ENCODE measurements at regions not wholly inside any gene's neighbourhood (a gene's known extent, or its start where the extent isn't known, plus 50 kb on each side); places are given as distances from the start of the nearest gene placed in this dataset.

- intact Hi-C loops (cut with DNase I; ENCODE audit: low total_unique reads) = no loop called here
- in situ Hi-C loops (cut with MboI; ENCODE audit: low sequenced_read_pairs in 4 of 4) = no loop called here
- ATAC-seq = no peak
- H3K36me3 ChIP-seq = no peaks in the 10 kb centered on the region
- no peaks in the 10 kb centered on the region for H3K27me3 ChIP-seq
- no peaks in the 10 kb centered on the region for H3K9me3 ChIP-seq
- H3K4me1 ChIP-seq = no peaks in the 10 kb centered on the region
- H3K27ac ChIP-seq = no peak overlapping the region
- no peak for TF ChIP-seq CTCF (IDR thresholded peaks at IDR 0.05 in 4 of 5, conservative IDR thresholded peaks at IDR 0.05 in 1 of 5)
- no peak for TF ChIP-seq POLR2A (IDR thresholded peaks at IDR 0.05)
- no peak overlapping the region for H3K4me3 ChIP-seq
- DNase-seq = no peak
Observed at GRCh38 chr14:22449600-22449905, 139.5 kb downstream of the DAD1 start.

- Histone ChIP-seq H3K27ac (no peak overlapping the region), H3K4me3 (no peak overlapping the region), H3K4me1 (no peaks in the 10 kb centered on the region), H3K27me3 (no peaks in the 10 kb centered on the region), H3K9me3 (no peaks in the 10 kb centered on the region), H3K36me3 (no peaks in the 10 kb centered on the region)
- in situ Hi-C loops (cut with MboI; ENCODE audit: low sequenced_read_pairs in 4 of 4) = no loop called here
- no peak for TF ChIP-seq POLR2A (IDR thresholded peaks at IDR 0.05)
- TF ChIP-seq CTCF (IDR thresholded peaks at IDR 0.05 in 4 of 5, conservative IDR thresholded peaks at IDR 0.05 in 1 of 5) = no peak
- DNase-seq (peak in 1 of 2 donors; percentile 22), ATAC-seq (peak in 1 of 2 donors; percentile 58)
- intact Hi-C loops (cut with DNase I; ENCODE audit: low total_unique reads) = no loop called here
Observed at GRCh38 chr14:22448905-22449599, 140.0 kb downstream of the DAD1 start.

- H3K27ac ChIP-seq = no peak overlapping the region
- in situ Hi-C loops (cut with MboI; ENCODE audit: low sequenced_read_pairs in 4 of 4) (no loop called here), intact Hi-C loops (cut with DNase I; ENCODE audit: low total_unique reads) (no loop called here)
- no peaks in the 10 kb centered on the region for H3K36me3 ChIP-seq
- no peak overlapping the region for H3K4me3 ChIP-seq
- H3K4me1 ChIP-seq = no peaks in the 10 kb centered on the region
- TF ChIP-seq POLR2A (IDR thresholded peaks at IDR 0.05) (no peak), CTCF (IDR thresholded peaks at IDR 0.05 in 4 of 5, conservative IDR thresholded peaks at IDR 0.05 in 1 of 5) (no peak)
- no peak for ATAC-seq
- no peaks in the 10 kb centered on the region for H3K27me3 ChIP-seq
- H3K9me3 ChIP-seq = no peaks in the 10 kb centered on the region
- DNase-seq = no peak
Observed at GRCh38 chr14:22448035-22448904, 140.8 kb downstream of the DAD1 start.

GRCh38 chr14:22438742-22439141, 150.3 kb downstream of the DAD1 start:
- Histone ChIP-seq H3K27me3 (no peaks in the 10 kb centered on the region), H3K4me1 (no peaks in the 10 kb centered on the region), H3K9me3 (no peaks in the 10 kb centered on the region), H3K36me3 (no peaks in the 10 kb centered on the region), H3K27ac (no peak overlapping the region), H3K4me3 (no peak overlapping the region)
- intact Hi-C loops (cut with DNase I; ENCODE audit: low total_unique reads) (no loop called here), in situ Hi-C loops (cut with MboI; ENCODE audit: low sequenced_read_pairs in 4 of 4) (no loop called here)
- no peak for ATAC-seq
- TF ChIP-seq CTCF (IDR thresholded peaks at IDR 0.05 in 4 of 5, conservative IDR thresholded peaks at IDR 0.05 in 1 of 5) (no peak), POLR2A (IDR thresholded peaks at IDR 0.05) (no peak)
- no peak for DNase-seq
